CD4-positive, alpha-beta T cell (primary cell): ENCODE measurements at regions not wholly inside any gene's neighbourhood (a gene's known extent, or its start where the extent isn't known, plus 50 kb on each side); places are given as distances from the start of the nearest gene placed in this dataset.

Experiments
- ATAC-seq: fragments of 200-7000 bp; cut with Tn5 transposase; one replicate; pipeline ENCODE4 v1.10.0; 2022; ENCODE audit warnings: mild to moderate bottlenecking; ENCODE audit not compliant: poor library complexity
- CTCF ChIA-PET: fragments of 350-600 bp; sonication (Branson Sonifier 250); formaldehyde crosslinking; loops from one replicate; lab custom pipeline; 2021; ENCODE audit warnings: antibody characterized with exemption, inconsistent platforms; lab: Charles Lee
- POLR2A ChIA-PET: fragments of 350-600 bp; sonication (Branson Sonifier 250); formaldehyde crosslinking; loops from one replicate; lab custom pipeline; 2021; ENCODE audit warnings: antibody characterized with exemption, inconsistent platforms; lab: Charles Lee
- DNase-seq, 14 experiments: peaks; one replicate each; pipeline ENCODE4 v3.0.0-alpha.2; 2013 to 2020; ENCODE audit warnings: mixed read lengths in 2 of 14
- H3K27ac ChIP-seq, 2 donors: one replicate each; pipeline versions ENCODE4 v1.5.1 to v1.7.0; 2013; ENCODE audit warnings: low read length in 2 of 2, low read depth in 1 of 2, mild to moderate bottlenecking in 1 of 2
- H3K27me3 ChIP-seq, 2 experiments: 1 replicate in 1 of 2; 2 replicates in 1 of 2; pipeline versions ENCODE4 v1.6.1 to v1.7.0; 2013; ENCODE audit warnings: low read length in 2 of 2, control low read depth in 1 of 2, mild to moderate bottlenecking in 1 of 2, moderate library complexity in 1 of 2; ENCODE audit not compliant: insufficient read depth in 2 of 2, control insufficient read depth in 1 of 2
- H3K36me3 ChIP-seq: one replicate; pipeline ENCODE4 v1.6.1; 2013; ENCODE audit warnings: low read length, control low read depth; ENCODE audit not compliant: insufficient read depth
- H3K4me1 ChIP-seq: one replicate; pipeline ENCODE4 v1.6.1; 2013; ENCODE audit warnings: low read length, control low read depth; ENCODE audit not compliant: insufficient read depth
- H3K4me3 ChIP-seq: one replicate; pipeline ENCODE4 v1.5.1; 2013; ENCODE audit warnings: mild to moderate bottlenecking, low read length, moderate library complexity
- H3K9me3 ChIP-seq, 2 experiments: 1 replicate in 1 of 2; 2 replicates in 1 of 2; pipeline versions ENCODE4 v1.6.1 to v1.7.0; 2013; ENCODE audit warnings: low read length in 2 of 2, mild to moderate bottlenecking in 2 of 2, control low read depth in 1 of 2, moderate library complexity in 1 of 2; ENCODE audit not compliant: control insufficient read depth in 1 of 2, insufficient read depth in 1 of 2
- H3K27ac Mint-ChIP-seq: one replicate; pipeline ENCODE4 v1.8.0; 2020; ENCODE audit warnings: mixed read lengths
- H3K27me3 Mint-ChIP-seq: one replicate; pipeline ENCODE4 v1.8.0; 2021; ENCODE audit warnings: mixed read lengths
- H3K36me3 Mint-ChIP-seq: one replicate; pipeline ENCODE4 v1.8.0; 2021; ENCODE audit warnings: low read depth, mixed read lengths
- H3K4me1 Mint-ChIP-seq: one replicate; pipeline ENCODE4 v1.8.0; 2021; ENCODE audit warnings: low read depth, mixed read lengths
- H3K4me3 Mint-ChIP-seq: one replicate; pipeline ENCODE4 v1.8.0; 2020; ENCODE audit warnings: mild to moderate bottlenecking, mixed read lengths
- H3K9me3 Mint-ChIP-seq: one replicate; pipeline ENCODE4 v1.8.0; 2020; ENCODE audit warnings: mixed read lengths
- CTCF ChIP-seq: fragments of 200-600 bp; IDR thresholded peaks from one replicate; pipeline ENCODE4 v1.8.0; 2022; ENCODE audit warnings: antibody characterized with exemption, mild to moderate bottlenecking
- intact Hi-C, 2 experiments: fragments of 100-400 bp; cut with DNase I in 1 of 2; cut with micrococcal nuclease in 1 of 2; formaldehyde crosslinking; loops; one replicate each; pipeline versions ENCODE4 v1.15.1 to v1.9.0; 2023 to 2025; cut with DNase I, micrococcal nuclease

GRCh38 chr1:195562074-195562473, 1046.2 kb downstream of the KCNT2 start:
- Mint-ChIP-seq H3K9me3 (peaks cover 2% of the 10 kb centered on the region), H3K27ac (no peak overlapping the region), H3K4me1 (no peaks in the 10 kb centered on the region), H3K27me3 (no peaks in the 10 kb centered on the region), H3K4me3 (no peak overlapping the region), H3K36me3 (no peaks in the 10 kb centered on the region)
- no peak overlapping the region for H3K4me3 ChIP-seq
- intact Hi-C loops, result no loop called here
- H3K27me3 ChIP-seq, result no peaks in the 10 kb centered on the region
- POLR2A ChIA-PET, result no interaction called here
- no peaks in the 10 kb centered on the region for H3K9me3 ChIP-seq
- ATAC-seq (no peak), DNase-seq (no peak)
- no peak for TF ChIP-seq CTCF
- no peaks in the 10 kb centered on the region for H3K4me1 ChIP-seq
- H3K36me3 ChIP-seq, result no peaks in the 10 kb centered on the region
- no peak overlapping the region for H3K27ac ChIP-seq
- CTCF ChIA-PET, result no interaction called here

DNA sequence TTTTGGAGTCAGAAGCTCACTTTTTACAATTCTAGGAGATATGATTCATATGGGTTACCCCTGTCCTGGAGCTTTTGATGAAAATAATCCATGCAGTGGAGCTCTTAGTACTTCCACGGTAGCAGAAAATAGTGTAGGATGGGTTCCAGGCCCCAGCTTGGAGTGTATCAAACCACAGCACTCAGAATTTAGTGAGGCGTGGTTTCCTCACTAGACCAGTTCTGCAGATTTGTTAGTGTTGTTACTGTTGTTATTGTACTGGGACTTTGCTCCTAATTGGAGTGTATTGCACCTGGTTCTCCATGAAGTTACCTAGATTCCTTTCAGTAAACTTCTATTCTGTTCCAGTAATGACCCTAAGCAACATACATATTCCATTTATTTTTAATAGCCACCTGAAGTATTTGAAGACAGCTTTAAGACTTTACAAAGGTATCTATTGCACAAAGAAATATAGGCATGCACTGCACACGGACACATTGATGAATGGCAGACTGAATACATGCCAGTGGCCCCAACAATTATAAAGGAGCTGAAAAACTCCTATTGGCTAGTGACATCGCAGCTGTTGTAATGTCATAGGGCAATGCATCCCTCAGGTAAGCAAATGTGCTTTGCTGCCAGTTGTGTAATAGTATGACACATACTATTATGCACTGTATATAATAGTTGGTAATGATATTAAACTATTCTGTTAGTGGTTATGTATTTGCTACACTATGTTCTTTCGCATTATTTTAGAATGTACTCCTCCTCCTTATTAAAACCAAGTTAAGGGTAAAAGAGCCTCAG, 1058.0 kb downstream of the KCNT2 start:
- H3K27me3 Mint-ChIP-seq, result no peaks in the 10 kb centered on the region
- Histone ChIP-seq H3K27ac (no peak overlapping the region), H3K4me3 (no peak overlapping the region), H3K27me3 (no peaks in the 10 kb centered on the region), H3K9me3 (peaks cover 0 to 4% of the 10 kb centered on the region in 2 experiments), H3K36me3 (no peaks in the 10 kb centered on the region), H3K4me1 (no peaks in the 10 kb centered on the region)
- H3K9me3 Mint-ChIP-seq, result no peaks in the 10 kb centered on the region
- H3K4me1 Mint-ChIP-seq, result no peaks in the 10 kb centered on the region
- ATAC-seq (no peak), DNase-seq (no peak)
- no peaks in the 10 kb centered on the region for H3K36me3 Mint-ChIP-seq
- H3K27ac Mint-ChIP-seq, result no peak overlapping the region
- H3K4me3 Mint-ChIP-seq, result no peak overlapping the region
- CTCF ChIA-PET, result no interaction called here
- POLR2A ChIA-PET, result no interaction called here
- TF ChIP-seq CTCF, result no peak
- intact Hi-C loops, result no loop called here

- peaks cover 6% of the 10 kb centered on the region for H3K9me3 Mint-ChIP-seq
- no peak overlapping the region for H3K4me3 Mint-ChIP-seq
- H3K36me3 Mint-ChIP-seq, result no peaks in the 10 kb centered on the region
- DNase-seq (no peak), ATAC-seq (no peak)
- Histone ChIP-seq H3K36me3 (no peaks in the 10 kb centered on the region), H3K27ac (no peak overlapping the region), H3K27me3 (no peaks in the 10 kb centered on the region), H3K9me3 (no peaks in the 10 kb centered on the region), H3K4me3 (no peak overlapping the region), H3K4me1 (no peaks in the 10 kb centered on the region)
- H3K4me1 Mint-ChIP-seq, result no peaks in the 10 kb centered on the region
- intact Hi-C loops, result no loop called here
- H3K27ac Mint-ChIP-seq, result no peak overlapping the region
- CTCF ChIA-PET, result no interaction called here
- TF ChIP-seq CTCF, result no peak
- POLR2A ChIA-PET, result no interaction called here
- H3K27me3 Mint-ChIP-seq, result no peaks in the 10 kb centered on the region
These were observed 1077.3 kb downstream of the KCNT2 start for GRCh38 chr1:195530961-195531360.
